H9 (cell line): ENCODE measurements at regions not wholly inside any gene's neighbourhood (a gene's known extent, or its start where the extent isn't known, plus 50 kb on each side); places are given as distances from the start of the nearest gene placed in this dataset.
"Not testable (repeated sequence)": the region's sequence is repeated elsewhere in the genome, so short reads cannot be mapped to it uniquely, and the experiment has no call there.

Experiments used
- DNase-seq: peaks from one replicate; pipeline ENCODE4 v3.0.0-alpha.2; 2017
- H2AFZ ChIP-seq: one replicate; pipeline ENCODE4 v1.6.1; 2013; ENCODE audit warnings: mild to moderate bottlenecking, low read length, control low read depth, moderate library complexity
- H2AK5ac ChIP-seq: 2 replicates; pipeline ENCODE4 v1.6.1; 2013; ENCODE audit warnings: low read length, control low read depth, mixed read lengths; ENCODE audit not compliant: insufficient read length
- H2BK120ac ChIP-seq: one replicate; pipeline ENCODE4 v1.6.1; 2013; ENCODE audit warnings: low read depth, mild to moderate bottlenecking, low read length, control low read depth, inconsistent platforms; ENCODE audit not compliant: poor library complexity, severe bottlenecking
- H2BK12ac ChIP-seq: 2 replicates; pipeline ENCODE4 v1.6.1; 2013; ENCODE audit warnings: low read length, control low read depth, mixed read lengths, low read depth; ENCODE audit not compliant: insufficient read length
- H2BK15ac ChIP-seq: 2 replicates; pipeline ENCODE4 v1.6.1; 2013; ENCODE audit warnings: low read depth, low read length, control low read depth
- H2BK20ac ChIP-seq: one replicate; pipeline ENCODE4 v1.6.1; 2013; ENCODE audit warnings: low read depth, mild to moderate bottlenecking, low read length, control low read depth, inconsistent platforms; ENCODE audit not compliant: poor library complexity, severe bottlenecking
- H2BK5ac ChIP-seq: 2 replicates; pipeline ENCODE4 v1.6.1; 2013; ENCODE audit warnings: low read length, control low read depth, mixed read lengths; ENCODE audit not compliant: insufficient read length
- H3K14ac ChIP-seq: 2 replicates; pipeline ENCODE4 v1.6.1; 2013; ENCODE audit warnings: low read length, control low read depth; ENCODE audit not compliant: insufficient read depth
- H3K18ac ChIP-seq: 2 replicates; pipeline ENCODE4 v1.6.1; 2013; ENCODE audit warnings: low read depth, mild to moderate bottlenecking, mixed read lengths, low read length, control low read depth; ENCODE audit not compliant: insufficient read length
- H3K23ac ChIP-seq: 2 replicates; pipeline ENCODE4 v1.6.1; 2013; ENCODE audit warnings: low read length, control low read depth, mixed read lengths, low read depth; ENCODE audit not compliant: insufficient read length
- H3K23me2 ChIP-seq: 2 replicates; pipeline ENCODE4 v1.6.1; 2013; ENCODE audit warnings: low read depth, mild to moderate bottlenecking, mixed read lengths, low read length, control low read depth; ENCODE audit not compliant: insufficient read length, poor library complexity, severe bottlenecking
- H3K27ac ChIP-seq: 2 replicates; pipeline ENCODE4 v1.5.1; 2013; ENCODE audit warnings: low read length, control low read depth, mixed read lengths, low read depth; ENCODE audit not compliant: insufficient read length
- H3K27me3 ChIP-seq: 2 replicates; pipeline ENCODE4 v1.6.1; 2013; ENCODE audit warnings: low read length, control low read depth, inconsistent platforms; ENCODE audit not compliant: insufficient read depth
- H3K4ac ChIP-seq: 2 replicates; pipeline ENCODE4 v1.6.1; 2013; ENCODE audit warnings: low read depth, mild to moderate bottlenecking, control low read depth, inconsistent platforms, low read length, moderate library complexity
- H3K4me1 ChIP-seq: 2 replicates; pipeline ENCODE4 v1.6.1; 2013; ENCODE audit warnings: low read length, control low read depth, inconsistent platforms; ENCODE audit not compliant: insufficient read depth
- H3K4me2 ChIP-seq: 2 replicates; pipeline ENCODE4 v1.6.1; 2013; ENCODE audit warnings: low read length, control low read depth, mixed read lengths; ENCODE audit not compliant: insufficient read length, insufficient read depth
- H3K56ac ChIP-seq: 2 replicates; pipeline ENCODE4 v1.6.1; 2013; ENCODE audit warnings: low read depth, mild to moderate bottlenecking, mixed read lengths, low read length, control low read depth; ENCODE audit not compliant: insufficient read length
- H3K79me1 ChIP-seq: 2 replicates; pipeline ENCODE4 v1.6.1; 2013; ENCODE audit warnings: low read depth, mild to moderate bottlenecking, moderate library complexity, low read length, control low read depth, inconsistent platforms; ENCODE audit not compliant: insufficient read depth, poor library complexity, severe bottlenecking
- H3K79me2 ChIP-seq: 2 replicates; pipeline ENCODE4 v1.6.1; 2013; ENCODE audit warnings: low read length, control low read depth, inconsistent platforms; ENCODE audit not compliant: insufficient read depth
- H3K9ac ChIP-seq: 2 replicates; pipeline ENCODE4 v1.6.1; 2013; ENCODE audit warnings: low read length, control low read depth, mixed read lengths; ENCODE audit not compliant: insufficient read length; ENCODE audit errors: extremely low read depth
- H3K9me3 ChIP-seq: one replicate; pipeline ENCODE4 v1.6.1; 2013; ENCODE audit warnings: low read depth, low read length, inconsistent platforms; ENCODE audit not compliant: control insufficient read depth
- H3T11ph ChIP-seq: one replicate; pipeline ENCODE4 v1.6.1; 2013; ENCODE audit warnings: mild to moderate bottlenecking, low read length, control low read depth, inconsistent platforms
- H4K20me1 ChIP-seq: one replicate; pipeline ENCODE4 v1.6.1; 2013; ENCODE audit not compliant: control insufficient read depth, insufficient read length, insufficient read depth
- H4K5ac ChIP-seq: 2 replicates; pipeline ENCODE4 v1.6.1; 2013; ENCODE audit warnings: low read depth, mild to moderate bottlenecking, mixed read lengths, low read length, control low read depth; ENCODE audit not compliant: insufficient read length
- H4K8ac ChIP-seq: replicated peaks from 2 replicates; pipeline ENCODE4 v1.6.1; 2013; ENCODE audit warnings: low read length, control low read depth, mixed read lengths, low read depth; ENCODE audit not compliant: insufficient read length
- H4K91ac ChIP-seq: 2 replicates; pipeline ENCODE4 v1.6.1; 2013; ENCODE audit warnings: low read depth, mild to moderate bottlenecking, moderate library complexity, mixed read lengths, low read length, control low read depth; ENCODE audit not compliant: insufficient read length
- H3K27ac Mint-ChIP-seq, 3 experiments: 2 replicates in 2 of 3; 3 replicates in 1 of 3; pipeline ENCODE4 v1.8.0; 2020 to 2021; ENCODE audit warnings: mixed read lengths in 3 of 3, mild to moderate bottlenecking in 1 of 3, moderate library complexity in 1 of 3
- H3K27me3 Mint-ChIP-seq: 2 replicates; pipeline ENCODE4 v1.8.0; 2021; ENCODE audit warnings: low read depth, mild to moderate bottlenecking, moderate library complexity, mixed read lengths
- H3K36me3 Mint-ChIP-seq, 3 experiments: 2 replicates in 2 of 3; 3 replicates in 1 of 3; pipeline ENCODE4 v1.8.0; 2020 to 2021; ENCODE audit warnings: low read depth in 3 of 3, mixed read lengths in 3 of 3; ENCODE audit not compliant: insufficient read depth in 1 of 3
- H3K4me1 Mint-ChIP-seq, 2 experiments: 2 replicates each; pipeline ENCODE4 v1.8.0; 2020; ENCODE audit warnings: mixed read lengths in 2 of 2
- H3K4me3 Mint-ChIP-seq, 2 experiments: 2 replicates in 1 of 2; 3 replicates in 1 of 2; pipeline ENCODE4 v1.8.0; 2020 to 2021; ENCODE audit warnings: mild to moderate bottlenecking in 2 of 2, mixed read lengths in 2 of 2, moderate library complexity in 1 of 2
- H3K9me3 Mint-ChIP-seq, 2 experiments: 2 replicates in 1 of 2; 3 replicates in 1 of 2; pipeline ENCODE4 v1.8.0; 2020; ENCODE audit warnings: mild to moderate bottlenecking in 2 of 2, mixed read lengths in 2 of 2, moderate library complexity in 1 of 2
- WGBS: extraction: QIAGEN DNeasy Blood & Tissue Kit; methylation state at CpG from one replicate; pipeline ENCODE4 v1.1.7; 2013; ENCODE audit warnings: missing lambda C conversion rate, low lambda C conversion rate, mixed read lengths; ENCODE audit not compliant: insufficient read length; ENCODE audit errors: extremely low coverage; 5-methylcytosine and 5-hydroxymethylcytosine counted together
- TF ChIP-seq, protein P1 (sequence below): fragments of 200-600 bp; sonication (generic); conservative IDR thresholded peaks from 3 replicates; pipeline ENCODE4 v1.8.0; 2021; ENCODE audit warnings: antibody characterized with exemption, mild to moderate bottlenecking

DNA sequence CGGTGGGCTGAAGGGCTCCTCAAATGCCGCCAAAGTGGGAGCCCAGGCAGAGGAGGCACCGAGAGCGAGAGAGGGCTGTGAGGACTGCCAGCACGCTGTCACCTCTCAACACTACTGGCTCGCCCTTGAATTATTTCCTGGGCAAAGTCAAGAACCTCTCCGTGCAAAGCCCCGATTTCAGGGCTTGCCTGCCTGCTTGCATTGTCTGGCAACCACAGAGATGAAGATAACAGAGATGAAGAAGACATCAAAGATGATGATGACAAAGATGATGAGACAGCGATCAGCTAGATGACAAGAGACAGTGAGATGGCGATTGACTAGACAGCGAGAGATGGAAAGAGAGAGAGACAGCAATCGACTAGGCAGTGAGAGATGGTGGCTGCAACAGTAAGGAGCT lies 976.5 kb downstream of the ADGRL2 start:
- H3K27me3 ChIP-seq: no peaks in the 10 kb centered on the region
- no peaks in the 10 kb centered on the region for H3K27me3 Mint-ChIP-seq
- no peaks in the 10 kb centered on the region for H3K23me2 ChIP-seq
- no peaks in the 10 kb centered on the region for H3K79me2 ChIP-seq
- no peak overlapping the region for H2BK12ac ChIP-seq
- H4K20me1 ChIP-seq: no peaks in the 10 kb centered on the region
- no peak overlapping the region for H2BK120ac ChIP-seq
- no peak overlapping the region for H3T11ph ChIP-seq
- peaks cover 2 to 57% (median 18%) of the 10 kb centered on the region in 3 experiments for H3K36me3 Mint-ChIP-seq
- no peak overlapping the region for H2BK15ac ChIP-seq
- no peak overlapping the region for H3K23ac ChIP-seq
- no peak overlapping the region for H4K8ac ChIP-seq
- no peak overlapping the region for H3K9ac ChIP-seq
- no peak overlapping the region for H3K4me2 ChIP-seq
- DNase-seq: no peak
- H4K91ac ChIP-seq: no peak overlapping the region
- H3K4ac ChIP-seq: no peak overlapping the region
- TF ChIP-seq, protein P1, sequence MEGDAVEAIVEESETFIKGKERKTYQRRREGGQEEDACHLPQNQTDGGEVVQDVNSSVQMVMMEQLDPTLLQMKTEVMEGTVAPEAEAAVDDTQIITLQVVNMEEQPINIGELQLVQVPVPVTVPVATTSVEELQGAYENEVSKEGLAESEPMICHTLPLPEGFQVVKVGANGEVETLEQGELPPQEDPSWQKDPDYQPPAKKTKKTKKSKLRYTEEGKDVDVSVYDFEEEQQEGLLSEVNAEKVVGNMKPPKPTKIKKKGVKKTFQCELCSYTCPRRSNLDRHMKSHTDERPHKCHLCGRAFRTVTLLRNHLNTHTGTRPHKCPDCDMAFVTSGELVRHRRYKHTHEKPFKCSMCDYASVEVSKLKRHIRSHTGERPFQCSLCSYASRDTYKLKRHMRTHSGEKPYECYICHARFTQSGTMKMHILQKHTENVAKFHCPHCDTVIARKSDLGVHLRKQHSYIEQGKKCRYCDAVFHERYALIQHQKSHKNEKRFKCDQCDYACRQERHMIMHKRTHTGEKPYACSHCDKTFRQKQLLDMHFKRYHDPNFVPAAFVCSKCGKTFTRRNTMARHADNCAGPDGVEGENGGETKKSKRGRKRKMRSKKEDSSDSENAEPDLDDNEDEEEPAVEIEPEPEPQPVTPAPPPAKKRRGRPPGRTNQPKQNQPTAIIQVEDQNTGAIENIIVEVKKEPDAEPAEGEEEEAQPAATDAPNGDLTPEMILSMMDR: no peak
- peaks cover 4 to 18% of the 10 kb centered on the region in 2 experiments; a peak in 4 of 5 replicates for H3K9me3 Mint-ChIP-seq
- no peak overlapping the region for H2AK5ac ChIP-seq
- H3K18ac ChIP-seq: no peak overlapping the region
- no CpG with 5 or more reads among the region's 12 CpGs for WGBS
- H4K5ac ChIP-seq: no peak overlapping the region
- H3K27ac Mint-ChIP-seq: no peak overlapping the region
- no peak overlapping the region for H3K4me3 Mint-ChIP-seq
- no peaks in the 10 kb centered on the region for H3K79me1 ChIP-seq
- no peaks in the 10 kb centered on the region for H3K4me1 ChIP-seq
- no peak overlapping the region for H3K56ac ChIP-seq
- no peaks in the 10 kb centered on the region for H3K9me3 ChIP-seq
- no peak overlapping the region for H2BK20ac ChIP-seq
- no peak overlapping the region for H2AFZ ChIP-seq
- H3K27ac ChIP-seq: no peak overlapping the region
- H3K14ac ChIP-seq: no peak overlapping the region
- H2BK5ac ChIP-seq: no peak overlapping the region
- H3K4me1 Mint-ChIP-seq: peaks cover 0 to 4% of the 10 kb centered on the region in 2 experiments; a peak in 3 of 4 replicates

DNA sequence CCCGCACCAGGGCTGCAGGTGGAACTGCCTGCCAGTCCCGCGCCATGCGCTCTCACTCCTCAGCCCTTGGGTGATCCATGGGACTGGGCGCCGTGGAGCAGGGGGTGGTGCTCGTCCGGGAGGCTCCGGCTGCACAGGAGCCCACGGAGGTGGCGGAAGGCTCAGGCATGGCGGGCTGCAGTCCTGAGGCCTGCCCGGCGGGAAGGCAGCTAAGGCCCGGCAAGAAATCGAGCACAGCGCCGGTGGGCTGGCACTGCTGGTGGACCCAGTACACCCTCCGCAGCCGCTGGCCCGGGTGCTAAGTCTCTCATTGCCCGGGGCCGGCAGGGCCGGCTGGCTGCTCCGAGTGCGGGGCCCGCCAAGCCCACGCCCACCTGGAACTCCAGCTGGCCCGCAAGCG lies 976.0 kb downstream of the ADGRL2 start:
- not testable (repeated sequence) for H3K4me1 Mint-ChIP-seq, H3K56ac ChIP-seq, H3K23ac ChIP-seq, H2BK20ac ChIP-seq, H3K18ac ChIP-seq, H2AK5ac ChIP-seq, H2BK15ac ChIP-seq, H2BK12ac ChIP-seq, H3K4me1 ChIP-seq, H3K4me2 ChIP-seq, H3K4ac ChIP-seq, H3K14ac ChIP-seq, H3K27ac ChIP-seq, H4K20me1 ChIP-seq, H3K9ac ChIP-seq, H3K27ac Mint-ChIP-seq, H2BK120ac ChIP-seq, H2AFZ ChIP-seq, H3K27me3 ChIP-seq, H3K9me3 ChIP-seq, DNase-seq, H2BK5ac ChIP-seq, H4K91ac ChIP-seq, H3K27me3 Mint-ChIP-seq, H4K5ac ChIP-seq, H3K79me2 ChIP-seq, H3K79me1 ChIP-seq, H3T11ph ChIP-seq, H4K8ac ChIP-seq, H3K4me3 Mint-ChIP-seq, H3K23me2 ChIP-seq
- H3K9me3 Mint-ChIP-seq: peaks cover 0 to 14% of the 10 kb centered on the region in 2 experiments; a peak in 4 of 5 replicates
- no CpG with 5 or more reads among the region's 30 CpGs for WGBS
- peaks cover 2 to 53% (median 18%) of the 10 kb centered on the region in 3 experiments for H3K36me3 Mint-ChIP-seq
